T-helper 1 cell treated with Interleukin-12 subunit alpha and Interleukin-12 subunit beta and Interleukin-4 antibody, amounts not matched to agents 30 ng/mL and 1 ng/mL, for 36 hours (primary cell): ENCODE measurements at regions not wholly inside any gene's neighbourhood (a gene's known extent, or its start where the extent isn't known, plus 50 kb on each side); places are given as distances from the start of the nearest gene placed in this dataset.
"Not testable (repeated sequence)": the region's sequence is repeated elsewhere in the genome, so short reads cannot be mapped to it uniquely, and the experiment has no call there.

Source experiments
- intact Hi-C: fragments of 100-400 bp; cut with micrococcal nuclease; formaldehyde crosslinking; loops from one replicate; pipeline ENCODE4 v1.15.1; 2024

DNA sequence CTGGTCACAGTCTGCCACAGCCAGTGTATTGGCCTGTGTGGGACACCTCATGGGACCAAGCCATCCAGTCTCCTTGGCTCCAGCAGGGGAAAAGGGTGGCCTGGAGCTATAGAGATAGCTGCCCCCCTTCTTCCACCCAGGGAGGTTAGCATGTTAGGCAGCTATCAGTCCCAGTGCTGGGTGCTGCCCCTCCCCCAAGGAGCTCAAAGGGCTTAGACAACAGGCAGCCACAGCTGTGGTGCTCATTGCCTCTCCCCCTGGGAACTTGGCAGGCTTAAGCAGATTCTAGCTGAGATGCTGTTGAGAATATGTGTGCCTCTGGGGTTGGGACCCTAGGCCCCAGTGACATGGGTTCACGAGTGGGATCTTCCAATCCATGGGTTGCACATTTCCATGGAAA lies 226.0 kb upstream of the PTGER4 start:
- intact Hi-C loops, result loop anchor here (1.0 kb wide), 1 partner anchor 43 kb away; no protein-coding TSS in a partner anchor

DNA sequence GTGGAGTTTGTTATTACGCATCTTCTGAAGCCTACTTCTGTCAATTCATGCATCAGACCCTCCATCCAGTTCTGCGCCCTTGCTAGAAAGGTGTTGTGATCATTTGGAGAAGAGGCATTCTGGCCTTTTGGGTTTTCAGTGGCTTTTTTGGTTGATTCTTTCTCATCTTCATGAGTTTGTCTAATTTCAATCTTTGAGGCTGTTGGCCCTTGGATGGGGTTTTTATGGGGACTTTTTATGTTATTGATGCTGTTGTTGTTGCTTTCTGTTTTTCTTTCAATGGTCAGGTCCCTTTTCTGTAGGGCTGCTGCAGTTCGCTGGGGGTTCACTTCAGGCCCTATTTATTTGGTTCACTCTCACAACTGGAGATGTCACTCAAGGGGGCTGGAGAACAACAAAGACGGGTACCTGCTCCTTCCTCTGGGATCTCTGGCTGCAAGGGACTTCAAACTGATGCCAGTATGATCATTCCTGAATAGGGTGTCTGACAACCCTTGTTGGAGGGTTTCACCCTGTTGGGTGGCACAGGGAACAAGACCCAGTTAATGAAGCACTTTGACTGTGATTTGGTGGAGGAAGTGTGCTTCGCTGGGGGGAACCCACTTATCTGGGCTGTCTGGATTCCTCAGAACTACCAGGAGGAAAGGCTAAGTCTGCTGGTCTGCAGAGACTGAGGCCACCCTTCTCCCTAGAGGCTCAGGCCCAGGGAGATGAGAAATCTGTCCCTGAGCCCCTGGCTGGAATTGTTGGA lies 226.7 kb upstream of the PTGER4 start:
- intact Hi-C loops, result loop anchor here (1.0 kb wide), 1 partner anchor 43 kb away; no protein-coding TSS in a partner anchor

DNA sequence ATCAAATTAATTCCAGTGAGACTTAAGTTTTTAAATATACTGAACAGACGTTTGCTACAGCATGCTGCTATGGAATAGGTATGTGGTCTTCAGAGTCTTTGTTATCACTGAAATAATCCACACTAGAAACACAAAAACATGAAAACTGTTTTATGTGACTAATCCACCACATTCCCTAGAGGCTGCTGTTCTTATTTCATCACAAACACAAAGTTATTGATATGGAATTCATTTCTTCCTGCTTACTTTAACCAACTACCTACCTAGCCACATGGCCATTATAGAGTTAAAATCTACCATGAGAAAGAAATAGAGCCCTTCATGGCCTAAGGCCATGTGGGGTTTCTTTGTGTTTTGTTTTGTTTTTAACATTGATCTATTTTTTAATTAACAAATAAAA lies 232.3 kb upstream of the PTGER4 start:
- intact Hi-C loops, result no loop called here

DNA sequence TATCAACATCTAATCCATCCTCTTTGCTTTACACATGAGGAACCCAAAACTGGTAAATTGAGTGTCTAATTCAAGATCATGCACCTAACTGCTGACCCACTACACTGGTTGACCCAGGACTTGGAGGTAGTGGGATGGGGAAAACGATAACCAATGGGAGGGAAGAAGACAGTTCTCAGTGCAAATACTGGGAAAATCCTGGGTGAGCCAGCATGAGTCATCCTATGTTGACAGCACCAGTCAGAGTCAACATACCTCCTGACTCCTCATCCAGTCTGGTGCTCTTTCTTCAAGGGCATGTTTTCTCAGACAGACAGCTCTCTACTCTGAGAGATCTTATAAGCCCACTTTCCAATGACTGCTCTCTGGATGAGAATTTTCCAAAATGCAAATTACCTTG lies 232.8 kb upstream of the PTGER4 start:
- intact Hi-C loops, result no loop called here

DNA sequence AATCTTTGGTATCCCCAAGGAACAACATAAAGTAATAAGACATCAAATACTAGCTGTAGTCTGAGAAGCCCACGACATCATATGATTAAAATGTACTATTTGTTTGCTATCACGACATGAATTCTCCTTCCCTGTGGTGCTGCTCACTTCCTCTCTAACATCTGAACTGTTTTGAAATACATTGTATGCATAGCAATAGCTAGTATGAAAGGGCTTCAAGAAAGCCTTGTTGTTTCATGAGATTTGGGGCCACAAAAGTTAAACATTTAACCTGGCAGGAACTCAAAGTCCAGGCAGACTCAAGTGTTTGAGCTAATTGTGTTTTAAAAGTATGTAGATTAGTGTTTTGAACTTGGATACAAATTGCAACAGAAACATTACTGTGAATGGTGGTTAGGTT lies 237.4 kb upstream of the PTGER4 start:
- intact Hi-C loops, result loop anchor here (1.0 to 5.0 kb wide), 2 partner anchors 44 to 135 kb away; no protein-coding TSS in a partner anchor

DNA sequence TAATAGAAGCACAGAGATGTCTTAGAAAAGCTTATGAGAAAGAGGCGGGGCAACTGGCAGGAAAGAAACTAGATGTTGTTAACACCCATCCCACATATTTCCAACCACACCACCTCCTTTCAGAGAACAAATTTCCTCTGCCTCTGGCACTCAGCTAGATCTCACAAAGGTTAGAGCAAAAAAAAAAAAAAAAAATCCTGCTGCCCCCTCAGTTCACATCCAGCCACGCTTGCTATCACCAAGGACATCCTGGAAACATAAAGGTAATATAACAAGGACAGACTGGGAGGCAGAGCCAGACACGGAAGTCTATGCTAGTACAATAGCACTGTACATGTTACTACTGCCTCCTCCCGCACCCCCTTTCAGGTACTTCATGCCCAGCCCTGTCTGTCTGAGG lies 238.0 kb upstream of the PTGER4 start:
- intact Hi-C loops, result loop anchor here (1.0 to 5.0 kb wide), 4 partner anchors 31 to 238 kb away; partner anchors contain the start of gene PTGER4

DNA sequence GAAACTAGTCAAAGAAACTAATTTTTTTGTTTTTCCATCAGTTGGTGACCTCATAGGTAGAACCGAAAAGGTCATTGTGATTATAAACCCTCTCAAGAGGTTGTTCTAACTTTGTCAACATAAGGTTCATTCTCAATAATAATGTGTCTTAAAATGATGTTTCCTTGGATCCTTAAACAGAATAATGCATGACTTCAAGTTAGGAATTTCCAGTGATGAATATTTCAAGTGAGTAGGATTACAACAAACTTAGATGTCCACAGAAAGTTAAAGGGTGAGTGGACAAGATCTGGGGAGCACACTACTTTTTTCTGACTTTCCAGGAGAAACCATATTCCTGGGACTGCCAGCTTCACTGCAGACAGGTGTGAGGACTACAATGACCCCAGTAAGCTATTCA lies 239.0 kb upstream of the PTGER4 start:
- intact Hi-C loops, result loop anchor here (1.0 to 5.0 kb wide), 3 partner anchors 30 to 239 kb away; partner anchors contain the start of gene PTGER4

DNA sequence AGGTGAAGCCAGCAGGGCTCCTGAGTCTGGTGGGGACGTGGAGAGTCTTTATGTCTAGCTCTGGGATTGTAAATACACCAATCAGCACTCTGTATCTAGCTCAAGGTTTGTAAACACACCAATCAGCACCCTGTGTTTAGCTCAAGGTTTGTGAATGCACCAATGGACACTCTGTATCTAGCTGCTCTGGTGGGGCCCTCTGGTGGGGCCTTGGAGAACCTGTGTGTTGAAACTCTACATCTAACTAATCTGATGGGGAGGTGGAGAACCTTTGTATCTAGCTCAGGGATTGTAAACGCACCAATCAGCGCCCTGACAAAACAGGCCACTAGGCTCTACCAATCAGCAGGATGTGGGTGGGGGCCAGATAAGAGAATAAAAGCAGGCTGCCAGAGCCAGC lies 240.6 kb upstream of the PTGER4 start:
- intact Hi-C loops, result loop anchor here (5.0 kb wide), 1 partner anchor 217 kb away; no protein-coding TSS in a partner anchor

DNA sequence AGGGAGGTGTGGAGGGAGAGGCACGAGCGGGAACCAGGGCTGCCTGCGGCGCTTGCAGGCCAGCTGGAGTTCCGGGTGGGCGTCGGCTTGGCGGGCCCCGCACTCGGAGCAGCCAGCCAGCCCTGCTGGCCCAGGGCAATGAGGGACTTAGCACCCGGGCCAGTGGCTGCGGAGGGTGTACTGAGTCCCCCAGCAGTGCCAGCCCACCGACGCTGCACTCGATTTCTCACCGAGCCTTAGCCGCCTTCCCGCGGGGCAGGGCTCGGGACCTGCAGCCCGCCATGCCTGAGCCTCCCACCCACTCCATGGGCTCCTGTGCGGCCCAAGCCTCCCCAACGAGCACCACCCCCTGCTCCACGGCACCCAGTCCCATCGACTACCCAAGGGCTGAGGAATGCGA lies 241.1 kb upstream of the PTGER4 start:
- intact Hi-C loops, result loop anchor here (5.0 kb wide), 1 partner anchor 216 kb away; no protein-coding TSS in a partner anchor

DNA sequence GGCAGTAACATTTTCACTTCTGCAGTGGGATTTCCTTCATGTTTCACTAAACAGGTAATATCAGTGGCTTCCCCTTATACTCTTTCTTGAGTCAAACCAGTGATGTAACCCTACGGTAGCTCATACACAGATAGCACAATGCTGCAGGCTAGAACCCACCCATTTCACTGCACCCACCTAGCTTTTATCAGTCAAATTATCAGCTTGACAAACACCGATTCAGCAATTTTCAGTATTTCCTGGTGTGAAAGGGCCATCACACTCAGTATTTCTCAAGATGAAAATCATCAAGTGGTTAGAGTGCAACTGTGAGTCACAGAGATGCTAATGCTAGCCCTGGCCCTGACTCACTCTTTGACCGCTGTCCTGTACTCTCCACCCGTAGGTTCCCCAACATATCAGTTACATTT lies 242.3 kb upstream of the PTGER4 start:
- intact Hi-C loops, result loop anchor here (1.0 to 5.0 kb wide), 6 partner anchors 8 to 251 kb away; partner anchors contain the start of gene PTGER4

DNA sequence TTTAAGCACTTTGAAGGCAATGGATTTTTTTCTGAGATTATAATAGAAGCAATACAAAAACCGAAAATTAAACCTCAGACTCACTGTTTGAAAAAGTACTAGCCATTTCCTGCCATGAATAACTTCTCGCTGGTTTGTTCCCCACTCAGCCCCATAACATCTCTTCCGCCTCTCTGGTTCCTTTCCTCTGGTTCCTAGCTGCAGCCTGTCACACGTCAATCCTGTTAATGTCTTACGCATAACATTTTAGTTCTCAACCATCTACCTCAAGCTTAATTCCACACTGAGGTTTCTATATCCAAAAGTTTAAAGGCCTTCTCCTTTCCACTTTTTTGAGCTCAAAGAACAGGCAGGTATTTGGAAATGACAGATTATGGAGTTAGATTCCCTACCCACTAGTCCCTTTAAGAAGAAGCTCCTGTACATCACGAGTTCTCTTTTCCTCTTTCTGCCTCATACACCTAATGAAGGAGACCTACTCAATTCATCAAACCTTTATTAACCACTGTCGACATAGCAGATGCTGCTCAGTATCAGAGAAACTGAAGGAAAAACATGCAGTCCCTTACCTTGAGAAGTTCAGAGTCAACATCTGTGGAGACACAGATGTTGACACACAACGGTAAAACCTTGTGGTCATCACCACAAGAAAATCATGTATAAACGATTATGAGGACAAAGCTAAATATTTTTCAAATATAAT lies 243.0 kb upstream of the PTGER4 start:
- intact Hi-C loops, result loop anchor here (1.0 to 5.0 kb wide), 8 partner anchors 7 to 252 kb away; partner anchors contain the start of gene PTGER4

DNA sequence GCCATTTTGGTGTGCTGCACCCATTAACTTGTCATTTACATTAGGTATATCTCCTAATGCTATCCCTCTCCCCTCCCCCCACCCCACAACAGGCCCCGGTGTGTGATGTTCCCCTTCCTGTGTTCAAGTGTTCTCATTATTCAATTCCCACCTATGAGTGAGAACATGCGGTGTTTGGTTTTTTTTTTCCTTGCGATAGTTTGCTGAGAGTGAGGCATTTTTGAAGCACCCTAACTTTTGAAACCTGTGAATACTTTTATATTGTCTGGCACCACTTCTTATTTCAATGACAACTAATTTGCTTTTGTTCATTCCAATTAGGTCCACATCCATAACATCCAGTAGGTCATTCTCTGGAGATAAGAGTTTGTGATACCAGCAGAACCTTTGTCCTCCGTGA lies 244.0 kb upstream of the PTGER4 start:
- intact Hi-C loops, result loop anchor here (1.0 to 5.0 kb wide), 5 partner anchors 25 to 253 kb away; no protein-coding TSS in a partner anchor

DNA sequence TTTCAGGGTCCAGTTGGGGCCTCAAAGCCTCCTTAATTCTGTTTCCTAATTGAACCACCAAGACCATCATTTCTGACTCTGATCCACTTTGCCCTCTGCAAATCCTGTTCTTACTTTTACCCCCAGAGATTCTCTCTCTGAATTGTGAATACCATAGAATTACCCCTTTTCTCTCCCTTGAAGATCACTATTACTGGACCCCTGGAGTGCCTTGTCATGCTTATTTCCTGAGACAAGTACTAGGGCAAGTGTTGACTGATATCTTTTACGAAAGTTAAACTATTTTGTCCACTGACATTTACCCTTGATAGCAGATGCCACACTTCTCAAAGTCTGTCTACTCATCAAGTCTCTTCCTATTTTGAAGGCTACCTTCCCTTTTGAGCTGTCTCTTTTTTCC lies 246.9 kb upstream of the PTGER4 start:
- intact Hi-C loops, result no loop called here

DNA sequence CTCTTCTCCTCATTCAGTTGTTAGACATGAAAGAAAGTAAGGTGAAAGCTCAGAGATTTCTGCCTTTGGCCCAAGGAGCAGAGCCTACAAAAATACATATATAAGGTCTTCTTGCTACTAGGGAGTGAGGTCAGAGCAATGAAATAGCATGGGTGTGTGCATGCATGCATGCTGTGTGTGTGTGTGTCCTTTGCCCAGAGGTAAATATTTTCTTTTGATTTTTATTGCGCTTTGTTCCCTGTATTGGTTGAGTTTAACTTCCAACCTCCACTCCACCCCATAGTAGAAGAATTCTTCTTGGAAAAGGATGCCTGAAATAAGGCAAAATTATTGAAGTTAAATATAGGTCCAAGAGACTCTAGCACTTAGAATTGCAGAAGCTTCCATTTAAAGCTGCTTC lies 248.0 kb upstream of the PTGER4 start:
- intact Hi-C loops, result no loop called here

DNA sequence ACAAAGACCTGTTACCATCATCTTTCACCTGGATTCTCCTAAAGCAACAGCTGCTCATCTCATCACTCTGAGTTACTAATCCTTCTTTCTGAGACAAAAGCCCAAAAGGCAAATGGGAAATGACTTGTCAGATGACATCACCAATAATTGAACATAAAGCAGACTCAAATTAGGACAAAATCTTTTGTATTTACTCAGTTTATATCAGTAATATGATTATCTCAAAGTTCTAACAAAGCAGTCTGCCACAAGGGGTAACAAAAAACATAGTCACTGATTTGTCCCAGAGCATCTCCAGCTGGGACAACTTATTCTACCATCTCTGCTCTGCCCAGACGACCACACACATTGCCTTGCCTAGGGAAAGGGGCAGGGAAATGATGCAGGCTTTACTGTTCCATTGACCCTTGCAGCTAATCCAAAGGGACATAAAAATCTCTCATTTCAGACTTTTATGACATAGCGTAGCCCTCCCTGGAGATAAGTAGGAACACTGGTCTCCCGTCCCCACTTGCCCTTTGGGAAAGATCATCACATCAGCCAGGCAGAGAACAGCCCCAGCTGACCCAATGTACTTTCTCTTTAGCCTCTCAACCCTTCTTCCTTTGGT lies 249.5 kb upstream of the PTGER4 start:
- intact Hi-C loops, result no loop called here

DNA sequence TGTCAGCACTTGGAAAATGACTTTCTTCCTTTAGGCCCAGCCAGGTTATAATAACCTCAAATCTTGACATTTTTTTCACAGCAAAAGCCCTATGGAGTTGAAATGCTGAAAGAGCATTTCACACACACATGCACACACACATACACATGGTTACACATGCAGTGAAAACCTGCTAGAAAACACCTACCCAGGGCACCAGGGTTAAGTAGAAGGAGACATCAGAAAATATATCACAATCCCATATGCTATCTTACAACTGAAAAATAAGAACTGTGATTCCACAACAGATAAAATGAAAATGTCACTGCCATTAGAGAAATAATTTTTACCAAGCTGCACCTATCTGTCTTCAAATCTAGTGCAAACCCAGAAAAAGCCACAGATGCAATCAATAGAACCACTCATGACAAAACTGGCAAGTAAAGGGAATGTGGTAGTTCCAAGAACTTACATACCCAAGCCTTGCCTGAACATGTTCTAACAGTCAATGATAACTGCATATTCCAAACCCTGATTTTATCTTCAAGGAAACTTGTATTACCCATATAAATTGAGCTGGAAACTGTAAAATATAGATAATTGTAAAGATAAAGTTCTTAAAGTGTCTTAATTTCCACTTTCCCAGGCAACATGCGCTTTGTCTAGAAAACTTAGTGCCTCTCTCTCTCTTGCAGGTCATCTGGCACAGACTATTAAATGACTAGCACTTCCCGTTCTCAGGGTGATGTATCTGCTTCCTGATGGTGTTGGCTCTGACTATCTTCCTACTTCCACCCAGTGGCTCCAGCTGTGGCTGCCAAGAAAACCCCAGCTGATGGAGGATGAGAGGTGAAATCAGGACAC lies 250.2 kb upstream of the PTGER4 start:
- intact Hi-C loops, result loop anchor here (1.0 kb wide), 2 partner anchors 8 to 19 kb away; no protein-coding TSS in a partner anchor

DNA sequence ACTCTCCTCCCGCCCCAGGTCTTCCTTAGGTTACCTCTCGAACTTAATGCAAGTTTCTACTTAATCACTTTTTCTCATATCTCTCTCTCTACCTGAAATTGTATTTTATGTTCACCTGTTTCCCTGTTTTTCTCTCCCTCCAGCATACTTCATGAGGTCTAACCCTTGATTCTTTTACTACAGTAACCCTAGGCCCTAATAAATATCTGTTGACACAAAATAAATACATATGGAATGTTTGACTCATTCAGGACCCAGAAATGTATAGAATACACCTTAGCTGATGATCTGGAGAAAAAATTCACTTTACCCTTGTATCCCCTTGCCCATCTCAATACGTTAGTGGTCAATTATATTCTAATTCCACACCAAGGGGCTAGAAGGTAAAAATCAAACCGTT lies 250.9 kb upstream of the PTGER4 start:
- intact Hi-C loops, result loop anchor here (1.0 kb wide), 2 partner anchors 8 to 19 kb away; no protein-coding TSS in a partner anchor

DNA sequence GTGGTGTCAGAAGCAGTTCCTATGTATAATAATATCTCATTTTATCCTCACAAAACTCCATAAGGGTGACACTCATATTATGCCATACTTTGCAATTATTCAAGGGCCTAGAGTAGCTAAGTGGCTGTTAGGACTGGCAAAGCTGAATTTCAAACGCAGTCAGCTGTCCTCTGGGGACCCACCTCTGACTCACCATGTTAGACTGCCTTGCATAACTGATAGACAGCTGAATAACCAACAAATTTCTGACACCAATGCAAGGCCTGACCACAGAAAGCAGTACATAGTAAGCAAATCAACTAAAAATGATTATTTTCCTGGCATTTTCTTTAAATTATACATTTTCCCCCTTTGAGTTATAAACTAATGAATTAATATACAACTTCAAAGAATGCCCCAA lies 251.6 kb upstream of the PTGER4 start:
- intact Hi-C loops, result no loop called here

DNA sequence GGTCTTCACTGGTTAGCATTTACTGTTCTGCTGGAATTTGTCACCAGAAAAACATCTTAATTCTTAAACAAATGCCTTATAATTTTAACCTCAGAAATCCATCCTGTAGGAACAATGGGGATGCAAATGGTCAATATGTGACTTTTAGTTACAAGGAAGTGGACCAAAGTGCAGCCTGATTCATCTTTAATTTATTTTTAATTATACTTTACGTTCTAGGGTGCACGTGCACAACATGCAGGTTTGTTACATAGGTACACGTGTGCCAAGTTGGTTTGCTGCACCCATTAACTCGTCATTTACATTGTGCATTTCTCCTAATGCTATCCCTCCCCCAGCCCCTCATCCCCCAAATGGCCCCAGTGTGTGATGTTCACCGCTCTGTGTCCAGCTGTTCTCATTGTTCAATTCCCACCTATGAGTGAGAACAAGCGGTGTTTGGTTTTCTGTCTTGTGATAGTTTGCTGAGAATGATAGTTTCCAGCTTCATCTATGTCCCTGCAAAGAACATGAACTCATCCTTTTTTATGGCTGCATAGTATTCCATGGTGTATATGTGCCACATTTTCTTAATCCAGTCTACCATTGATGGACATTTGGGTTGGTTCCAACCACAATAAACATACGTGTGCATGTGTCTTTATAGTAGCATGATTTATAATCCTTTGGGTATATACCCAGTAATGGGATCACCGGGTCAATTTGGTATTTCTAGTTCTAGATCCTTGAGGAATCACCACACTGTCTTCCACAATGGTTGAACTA lies 262.5 kb upstream of the PTGER4 start:
- intact Hi-C loops, result not testable (repeated sequence)

DNA sequence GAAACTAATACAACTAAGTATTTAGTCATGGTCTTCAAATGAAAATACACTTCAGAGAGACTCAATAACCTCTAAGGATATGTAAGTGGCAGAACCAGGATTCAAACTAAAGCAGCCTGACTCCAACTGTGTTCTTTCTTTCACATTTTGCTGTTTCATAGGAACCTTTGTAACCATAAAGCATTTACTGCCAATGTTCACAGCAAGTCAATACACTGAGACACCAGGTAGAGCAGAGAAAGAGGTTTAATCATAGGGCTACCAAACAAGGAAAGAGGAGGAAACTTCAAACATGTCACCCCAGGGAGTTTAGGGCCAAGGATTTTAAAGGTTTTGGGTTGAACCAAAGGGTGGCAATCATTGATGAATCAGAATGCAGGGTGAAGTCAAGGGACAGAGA lies 263.1 kb upstream of the PTGER4 start:
- intact Hi-C loops, result no loop called here
